H1 (cell line): ENCODE measurements at regions not wholly inside any gene's neighbourhood (a gene's known extent, or its start where the extent isn't known, plus 50 kb on each side); places are given as distances from the start of the nearest gene placed in this dataset.

Experiments used
- CTCF ChIA-PET: fragments of 300-600 bp; sonication (Branson Sonifier 250); formaldehyde crosslinking; loops from one replicate; lab custom pipeline; 2021; ENCODE audit not compliant: partially characterized antibody; lab: Charles Lee
- POLR2A ChIA-PET: fragments of 300-600 bp; sonication (Branson Sonifier 250); formaldehyde crosslinking; loops from one replicate; lab custom pipeline; 2021; ENCODE audit warnings: inconsistent platforms; ENCODE audit not compliant: partially characterized antibody; lab: Charles Lee
- DNase-seq, 2 experiments: peaks; one replicate each; pipeline versions ENCODE4 v3.0.0 to v3.0.0-alpha.2; 2010 to 2022; ENCODE audit warnings: low spot score in 2 of 2, low read depth in 1 of 2, mixed read lengths in 1 of 2
- FAIRE-seq: peaks from 2 replicates; lab custom pipeline; 2011; peaks lifted over from hg19 to GRCh38; lab: Jason Lieb, UNC
- H2AFZ ChIP-seq: 2 replicates; pipeline ENCODE4 v1.8.1; 2012; ENCODE audit warnings: low read length, inconsistent platforms
- H2AK5ac ChIP-seq: 2 replicates; pipeline ENCODE4 v1.6.1; 2013; ENCODE audit warnings: low read depth, low read length
- H2BK120ac ChIP-seq: replicated peaks from 2 replicates; pipeline ENCODE3; 2013; ENCODE audit warnings: low read depth, low read length, inconsistent platforms
- H2BK12ac ChIP-seq: 2 replicates; pipeline ENCODE4 v1.6.1; 2013; ENCODE audit warnings: low read depth, low read length
- H2BK15ac ChIP-seq: 2 replicates; pipeline ENCODE4 v1.6.1; 2013; ENCODE audit warnings: low read length
- H2BK20ac ChIP-seq: 2 replicates; pipeline ENCODE4 v1.6.1; 2013; ENCODE audit warnings: low read length
- H2BK5ac ChIP-seq: 2 replicates; pipeline ENCODE4 v1.6.1; 2013; ENCODE audit warnings: low read depth, low read length
- H3K14ac ChIP-seq: 2 replicates; pipeline ENCODE4 v1.6.1; 2013; ENCODE audit warnings: inconsistent platforms; ENCODE audit not compliant: insufficient read length
- H3K18ac ChIP-seq: 2 replicates; pipeline ENCODE4 v1.6.1; 2013; ENCODE audit warnings: low read length; ENCODE audit errors: extremely low read depth
- H3K23ac ChIP-seq: 2 replicates; pipeline ENCODE4 v1.6.1; 2013; ENCODE audit warnings: inconsistent platforms; ENCODE audit not compliant: insufficient read length
- H3K23me2 ChIP-seq: 2 replicates; pipeline ENCODE4 v1.6.1; 2013; ENCODE audit warnings: low read depth, low read length
- H3K27ac ChIP-seq: 2 replicates; pipeline ENCODE4 v1.6.1; 2011; ENCODE audit warnings: low read depth, low read length, inconsistent platforms
- H3K27me3 ChIP-seq, 4 experiments: replicated peaks in 1 of 4; 1 replicate in 1 of 4; 2 replicates in 3 of 4; pipeline versions ENCODE4 v1.6.1 to v1.8.1; 2011 to 2013; ENCODE audit warnings: low read length in 3 of 4, mild to moderate bottlenecking in 3 of 4, inconsistent platforms in 2 of 4, mixed read lengths in 2 of 4, moderate library complexity in 1 of 4; ENCODE audit not compliant: control insufficient read depth in 3 of 4, insufficient read depth in 3 of 4; ENCODE audit errors: extremely low read depth in 1 of 4
- H3K36me3 ChIP-seq, 4 experiments: 2 replicates each; pipeline versions ENCODE4 v1.6.1 to v1.8.1; 2011 to 2013; ENCODE audit warnings: mild to moderate bottlenecking in 4 of 4, low read length in 3 of 4, moderate library complexity in 2 of 4, control low read depth in 1 of 4, inconsistent platforms in 1 of 4; ENCODE audit not compliant: insufficient read depth in 4 of 4, control insufficient read depth in 2 of 4
- H3K4ac ChIP-seq: replicated peaks from 2 replicates; pipeline ENCODE3; 2013; ENCODE audit warnings: low read length, low read depth, mixed read lengths, inconsistent platforms; ENCODE audit not compliant: insufficient read length
- H3K4me1 ChIP-seq, 4 experiments: replicated peaks in 1 of 4; 1 replicate in 1 of 4; 2 replicates in 3 of 4; pipeline versions ENCODE4 v1.6.1 to v1.8.1; 2011 to 2013; ENCODE audit warnings: low read length in 3 of 4, inconsistent platforms in 2 of 4, mixed read lengths in 1 of 4; ENCODE audit not compliant: insufficient read depth in 4 of 4, control insufficient read depth in 3 of 4
- H3K4me2 ChIP-seq, 2 experiments: 2 replicates each; pipeline versions ENCODE4 v1.6.1 to v1.8.1; 2011 to 2013; ENCODE audit warnings: low read depth in 2 of 2, low read length in 2 of 2, control low read depth in 1 of 2, inconsistent platforms in 1 of 2, mild to moderate bottlenecking in 1 of 2; ENCODE audit not compliant: insufficient read depth in 1 of 2
- H3K4me3 ChIP-seq, 4 experiments: fragments of 200-600, 300-600 bp in 1 of 4; sonication (generic), shearing (Covaris generic), sonication (Bioruptor Twin) in 1 of 4; 2 replicates each; pipeline versions ENCODE4 v1.5.1 to v1.8.1; 2011 to 2016; ENCODE audit warnings: low read length in 4 of 4, low read depth in 3 of 4, control low read depth in 2 of 4, inconsistent platforms in 2 of 4, mild to moderate bottlenecking in 2 of 4, mixed read lengths in 1 of 4, moderate library complexity in 1 of 4; ENCODE audit not compliant: insufficient read depth in 2 of 4; ENCODE audit errors: extremely low read depth in 1 of 4
- H3K56ac ChIP-seq: replicated peaks from 2 replicates; pipeline ENCODE3; 2013; ENCODE audit warnings: low read depth, mild to moderate bottlenecking, mixed read lengths, low read length, inconsistent platforms; ENCODE audit not compliant: insufficient read length
- H3K79me1 ChIP-seq: 2 replicates; pipeline ENCODE4 v1.6.1; 2013; ENCODE audit warnings: low read depth, low read length, control low read depth
- H3K79me2 ChIP-seq, 2 experiments: 2 replicates each; pipeline versions ENCODE4 v1.6.1 to v1.8.1; 2012 to 2013; ENCODE audit warnings: low read length in 2 of 2, mild to moderate bottlenecking in 2 of 2, inconsistent platforms in 1 of 2; ENCODE audit not compliant: insufficient read depth in 2 of 2, control insufficient read depth in 1 of 2
- H3K9ac ChIP-seq, 4 experiments: replicated peaks in 1 of 4; 1 replicate in 1 of 4; 2 replicates in 3 of 4; pipeline versions ENCODE4 v1.6.1 to v1.8.1; 2011 to 2013; ENCODE audit warnings: low read depth in 3 of 4, low read length in 3 of 4, control low read depth in 2 of 4, mild to moderate bottlenecking in 2 of 4, moderate library complexity in 2 of 4, inconsistent platforms in 1 of 4; ENCODE audit errors: extremely low read depth in 1 of 4
- H3K9me3 ChIP-seq, 2 experiments: 2 replicates each; pipeline versions ENCODE4 v1.6.1 to v1.8.1; 2012 to 2013; ENCODE audit warnings: mild to moderate bottlenecking in 2 of 2, moderate library complexity in 2 of 2, control low read depth in 1 of 2, inconsistent platforms in 1 of 2, low read depth in 1 of 2, low read length in 1 of 2, mixed read lengths in 1 of 2; ENCODE audit not compliant: insufficient read depth in 2 of 2
- H4K20me1 ChIP-seq, 2 experiments: replicated peaks in 1 of 2; 2 replicates each; pipeline versions ENCODE3 to v1.8.1; 2011 to 2013; ENCODE audit warnings: inconsistent platforms in 2 of 2, low read length in 2 of 2, mild to moderate bottlenecking in 1 of 2; ENCODE audit not compliant: insufficient read depth in 2 of 2, control insufficient read depth in 1 of 2
- H4K5ac ChIP-seq: 2 replicates; pipeline ENCODE4 v1.6.1; 2013; ENCODE audit warnings: low read length, low read depth, mixed read lengths, inconsistent platforms; ENCODE audit not compliant: insufficient read length
- H4K8ac ChIP-seq: 2 replicates; pipeline ENCODE4 v1.8.0; 2013; ENCODE audit warnings: mild to moderate bottlenecking, moderate library complexity, low read length, inconsistent platforms; ENCODE audit not compliant: insufficient read depth; ENCODE audit errors: extremely low read depth
- H4K91ac ChIP-seq: replicated peaks from 2 replicates; pipeline ENCODE3; 2013; ENCODE audit warnings: low read length, mixed read lengths, inconsistent platforms; ENCODE audit not compliant: insufficient read length
- RBBP5 ChIP-seq: IDR thresholded peaks from 2 replicates; pipeline ENCODE4 v1.7.1; 2012; ENCODE audit warnings: low read depth, mild to moderate bottlenecking, inconsistent platforms, low read length, moderate library complexity, borderline replicate concordance
- SIN3A ChIP-seq, 2 experiments: IDR thresholded peaks in 1 of 2; conservative IDR thresholded peaks in 1 of 2; 2 replicates each; pipeline ENCODE4 v1.6.1; 2011 to 2012; ENCODE audit warnings: low read length in 2 of 2, improper control_type of control experiment in 1 of 2, low read depth in 1 of 2, mild to moderate bottlenecking in 1 of 2
- TAF7 ChIP-seq: optimal IDR thresholded peaks from 2 replicates; pipeline ENCODE3; 2011; ENCODE audit warnings: low read depth, mild to moderate bottlenecking, inconsistent platforms, low read length, moderate library complexity, borderline replicate concordance
- WGBS, 2 experiments: shearing (Covaris generic) in 1 of 2; methylation state at CpG; one replicate each; pipeline versions ENCODE4 v1.1.6 to v1.1.7; 2013 to 2015; ENCODE audit warnings: low lambda C conversion rate in 2 of 2, mixed read lengths in 2 of 2, inconsistent platforms in 1 of 2, low coverage in 1 of 2, missing lambda C conversion rate in 1 of 2; ENCODE audit not compliant: insufficient replicate concordance in 2 of 2, insufficient coverage in 1 of 2, insufficient read length in 1 of 2; ENCODE audit errors: extremely low coverage in 1 of 2, missing lambda C conversion rate in 1 of 2; 5-methylcytosine and 5-hydroxymethylcytosine counted together

- Histone ChIP-seq H3K27me3 (no peaks in the 10 kb centered on the region), H3K23me2 (no peaks in the 10 kb centered on the region; the same call in 1 of the 2 replicates), H3K4me1 (no peaks in the 10 kb centered on the region), H3K56ac (no peak overlapping the region), H2BK15ac (no peak overlapping the region), H4K5ac (no peak overlapping the region), H3K79me1 (no peaks in the 10 kb centered on the region), H4K91ac (no peak overlapping the region), H4K20me1 (no peaks in the 10 kb centered on the region), H3K4ac (no peak overlapping the region), H2AK5ac (no peak overlapping the region), H3K4me3 (no peak overlapping the region), H3K4me2 (no peak overlapping the region), H3K14ac (no peak overlapping the region), H2BK20ac (no peak overlapping the region), H3K79me2 (no peaks in the 10 kb centered on the region), H3K27ac (no peak overlapping the region), H3K36me3 (no peaks in the 10 kb centered on the region), H3K9me3 (peaks cover 6 to 12% of the 10 kb centered on the region in 2 experiments), H3K23ac (no peak overlapping the region), H2AFZ (no peak overlapping the region), H2BK5ac (no peak overlapping the region), H4K8ac (no peak overlapping the region), H3K18ac (no peak overlapping the region), H3K9ac (no peak overlapping the region), H2BK120ac (no peak overlapping the region), H2BK12ac (no peak overlapping the region)
- CTCF ChIA-PET: no interaction called here
- no peak for FAIRE-seq
- WGBS, 2 experiments: 90% methylated on average over 12 of the region's 13 CpGs; no CpG with 5 or more reads in 1 of the 2 experiments
- POLR2A ChIA-PET: no interaction called here
- DNase-seq: no peak
- TF ChIP-seq TAF7 (no peak), RBBP5 (no peak), SIN3A (conservative IDR thresholded peaks at IDR 0.05 in 1 of 2, IDR thresholded peaks at IDR 0.05 in 1 of 2; ENCODE audit: low read depth in 1 of 2, low read length in 2 of 2) (no peak)
Observed at GRCh38 chr6:156562019-156562418, 215.2 kb upstream of the ARID1B start.
